Osteoblast (primary cell): ENCODE measurements at regions not wholly inside any gene's neighbourhood (a gene's known extent, or its start where the extent isn't known, plus 50 kb on each side); places are given as distances from the start of the nearest gene placed in this dataset.

Source experiments
- DNase-seq: peaks from one replicate; pipeline ENCODE4 v3.0.0; 2011; ENCODE audit warnings: low spot score, mixed read lengths; ENCODE audit not compliant: insufficient read length; ENCODE audit errors: missing footprints
- H2AFZ ChIP-seq: 2 replicates; pipeline ENCODE4 v1.6.0; 2011; ENCODE audit warnings: mild to moderate bottlenecking, low read length
- H3K27ac ChIP-seq: 2 replicates; pipeline ENCODE4 v1.5.1; 2011; ENCODE audit warnings: mild to moderate bottlenecking, low read depth, low read length, moderate library complexity
- H3K27me3 ChIP-seq: 2 replicates; pipeline ENCODE4 v1.6.0; 2012; ENCODE audit warnings: mild to moderate bottlenecking, control low read depth, inconsistent platforms, low read length, moderate library complexity; ENCODE audit not compliant: insufficient read depth
- H3K36me3 ChIP-seq: 2 replicates; pipeline ENCODE4 v1.5.1; 2011; ENCODE audit warnings: mild to moderate bottlenecking, low read length, control low read depth, moderate library complexity; ENCODE audit not compliant: insufficient read depth
- H3K4me1 ChIP-seq: 2 replicates; pipeline ENCODE4 v1.5.1; 2011; ENCODE audit warnings: mild to moderate bottlenecking, low read length, control low read depth, moderate library complexity; ENCODE audit not compliant: insufficient read depth
- H3K4me2 ChIP-seq: 2 replicates; pipeline ENCODE4 v1.6.0; 2011; ENCODE audit warnings: mild to moderate bottlenecking, low read length; ENCODE audit not compliant: insufficient read depth
- H3K4me3 ChIP-seq: fragments of 200-600 bp; sonication (generic); 3 replicates; pipeline ENCODE4 v1.5.1; 2012; ENCODE audit warnings: mild to moderate bottlenecking, low read length, inconsistent platforms; ENCODE audit not compliant: insufficient read depth
- H3K79me2 ChIP-seq: 2 replicates; pipeline ENCODE4 v1.6.0; 2012; ENCODE audit warnings: mild to moderate bottlenecking, low read length, control low read depth, inconsistent platforms; ENCODE audit not compliant: insufficient read depth
- H3K9me3 ChIP-seq: 2 replicates; pipeline ENCODE4 v1.5.1; 2011; ENCODE audit warnings: low read depth, low read length, control low read depth
- H4K20me1 ChIP-seq: 2 replicates; pipeline ENCODE4 v1.6.0; 2012; ENCODE audit warnings: mild to moderate bottlenecking, low read length, control low read depth; ENCODE audit not compliant: insufficient read depth
- TF ChIP-seq, protein P1 (sequence below): IDR thresholded peaks from 2 replicates; pipeline ENCODE4 v1.5.1; 2011; ENCODE audit warnings: mild to moderate bottlenecking, low read depth, low read length, moderate library complexity; ENCODE audit errors: extremely low read depth

- TF ChIP-seq, protein P1, sequence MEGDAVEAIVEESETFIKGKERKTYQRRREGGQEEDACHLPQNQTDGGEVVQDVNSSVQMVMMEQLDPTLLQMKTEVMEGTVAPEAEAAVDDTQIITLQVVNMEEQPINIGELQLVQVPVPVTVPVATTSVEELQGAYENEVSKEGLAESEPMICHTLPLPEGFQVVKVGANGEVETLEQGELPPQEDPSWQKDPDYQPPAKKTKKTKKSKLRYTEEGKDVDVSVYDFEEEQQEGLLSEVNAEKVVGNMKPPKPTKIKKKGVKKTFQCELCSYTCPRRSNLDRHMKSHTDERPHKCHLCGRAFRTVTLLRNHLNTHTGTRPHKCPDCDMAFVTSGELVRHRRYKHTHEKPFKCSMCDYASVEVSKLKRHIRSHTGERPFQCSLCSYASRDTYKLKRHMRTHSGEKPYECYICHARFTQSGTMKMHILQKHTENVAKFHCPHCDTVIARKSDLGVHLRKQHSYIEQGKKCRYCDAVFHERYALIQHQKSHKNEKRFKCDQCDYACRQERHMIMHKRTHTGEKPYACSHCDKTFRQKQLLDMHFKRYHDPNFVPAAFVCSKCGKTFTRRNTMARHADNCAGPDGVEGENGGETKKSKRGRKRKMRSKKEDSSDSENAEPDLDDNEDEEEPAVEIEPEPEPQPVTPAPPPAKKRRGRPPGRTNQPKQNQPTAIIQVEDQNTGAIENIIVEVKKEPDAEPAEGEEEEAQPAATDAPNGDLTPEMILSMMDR = no peak
- DNase-seq = no peak
- Histone ChIP-seq H3K27ac (no peak overlapping the region), H3K4me2 (no peak overlapping the region), H2AFZ (no peak overlapping the region), H4K20me1 (no peaks in the 10 kb centered on the region), H3K36me3 (no peaks in the 10 kb centered on the region), H3K4me3 (no peak overlapping the region), H3K79me2 (no peaks in the 10 kb centered on the region), H3K27me3 (no peaks in the 10 kb centered on the region), H3K4me1 (no peaks in the 10 kb centered on the region), H3K9me3 (no peaks in the 10 kb centered on the region)
These were observed 273.7 kb downstream of the SLC6A15 start for GRCh38 chr12:84638811-84639368.

GRCh38 chr12:84637926-84638325, 274.7 kb downstream of the SLC6A15 start:
- Histone ChIP-seq H2AFZ (peak overlapping the region; percentile 20), H3K4me3 (no peak overlapping the region), H3K79me2 (no peaks in the 10 kb centered on the region), H3K9me3 (no peaks in the 10 kb centered on the region), H4K20me1 (no peaks in the 10 kb centered on the region), H3K4me1 (no peaks in the 10 kb centered on the region), H3K27me3 (no peaks in the 10 kb centered on the region), H3K27ac (no peak overlapping the region), H3K36me3 (no peaks in the 10 kb centered on the region), H3K4me2 (no peak overlapping the region)
- no peak for DNase-seq
- TF ChIP-seq, protein P1 = no peak

DNA sequence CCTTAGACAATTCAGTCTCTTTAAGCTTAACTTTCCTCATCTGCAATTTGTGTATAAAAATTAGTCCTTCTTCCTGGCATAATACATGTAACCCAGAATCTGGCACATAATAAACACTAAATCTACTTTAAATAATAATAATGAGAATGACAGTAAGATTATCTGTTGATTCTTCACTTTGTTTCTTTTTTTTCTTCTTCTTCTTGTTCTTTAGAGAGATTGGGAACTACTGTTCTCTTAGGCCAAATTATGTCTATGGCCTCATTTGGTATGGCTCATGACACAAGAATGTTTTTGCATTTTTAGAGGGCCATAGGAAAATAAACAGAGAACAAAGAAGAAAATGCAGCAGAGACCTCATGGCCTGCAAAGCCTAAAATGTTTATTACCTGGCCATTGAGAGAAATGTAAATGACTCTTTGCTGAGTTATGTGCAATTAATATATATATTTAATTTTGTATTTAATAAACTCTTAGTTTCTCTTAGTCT, 275.8 kb downstream of the SLC6A15 start:
- H4K20me1 ChIP-seq = no peaks in the 10 kb centered on the region
- no peaks in the 10 kb centered on the region for H3K79me2 ChIP-seq
- H3K4me3 ChIP-seq = no peak overlapping the region
- H3K27ac ChIP-seq = no peak overlapping the region
- H3K36me3 ChIP-seq = no peaks in the 10 kb centered on the region
- H3K4me1 ChIP-seq = no peaks in the 10 kb centered on the region
- no peak overlapping the region for H2AFZ ChIP-seq
- H3K9me3 ChIP-seq = no peaks in the 10 kb centered on the region
- TF ChIP-seq, protein P1 = no peak
- no peaks in the 10 kb centered on the region for H3K27me3 ChIP-seq
- H3K4me2 ChIP-seq = no peak overlapping the region
- DNase-seq = no peak

GRCh38 chr12:84634526-84634925, 278.1 kb downstream of the SLC6A15 start:
- Histone ChIP-seq H3K27ac (no peak overlapping the region), H3K4me3 (no peak overlapping the region), H3K79me2 (no peaks in the 10 kb centered on the region), H3K9me3 (no peaks in the 10 kb centered on the region), H3K36me3 (no peaks in the 10 kb centered on the region), H2AFZ (no peak overlapping the region), H4K20me1 (no peaks in the 10 kb centered on the region), H3K4me2 (no peak overlapping the region), H3K27me3 (no peaks in the 10 kb centered on the region), H3K4me1 (no peaks in the 10 kb centered on the region)
- TF ChIP-seq, protein P1 = no peak
- DNase-seq = no peak
